ENCODE measurements at regions not wholly inside any gene's neighbourhood (a gene's known extent, or its start where the extent isn't known, plus 50 kb on each side); places are given as distances from the start of the nearest gene placed in this dataset.

GRCh38 chr3:178415384-178415783 lies 120.9 kb upstream of the KCNMB2 start:
- TF ChIP-seq EZH2 (IDR thresholded peaks at IDR 0.05) (no peak), FOXP2 (optimal IDR thresholded peaks at IDR 0.05; ENCODE audit: control extremely low read depth, extremely low read length, insufficient read depth) (no peak), POLR2AphosphoS5 (IDR thresholded peaks at IDR 0.05; ENCODE audit: borderline replicate concordance, low read depth, low read length) (no peak)
- H3K9me3 ChIP-seq (ENCODE audit: low read depth, low read length), result no peaks in the 10 kb centered on the region
- no peak for DNase-seq (ENCODE audit: low read depth, low spot score)

GRCh38 chr3:178417736-178418135 lies 118.5 kb upstream of the KCNMB2 start:
- H3K9ac ChIP-seq (ENCODE audit: insufficient read length), result no peak overlapping the region
- no peak overlapping the region for H3K27ac ChIP-seq

More at GRCh38 chr3:178415384-178415783, 120.9 kb upstream of the KCNMB2 start:
- no peaks in the 10 kb centered on the region for H3K36me3 ChIP-seq (ENCODE audit: insufficient read depth, low read length)
- H3K27ac ChIP-seq, result no peak overlapping the region
- H3K9ac ChIP-seq (ENCODE audit: insufficient read length), result no peak overlapping the region
- no peak overlapping the region for H3K4me3 ChIP-seq

GRCh38 chr3:178419071-178419470 lies 117.2 kb upstream of the KCNMB2 start:
- Histone ChIP-seq H3K4me3 (no peak overlapping the region), H3K27ac (no peak overlapping the region), H3K9ac (ENCODE audit: insufficient read length) (no peak overlapping the region), H3K9me3 (ENCODE audit: low read depth, low read length) (no peaks in the 10 kb centered on the region), H3K36me3 (ENCODE audit: insufficient read depth, low read length) (no peaks in the 10 kb centered on the region)
- DNase-seq (ENCODE audit: low read depth, low spot score), result no peak
- TF ChIP-seq FOXP2 (optimal IDR thresholded peaks at IDR 0.05; ENCODE audit: control extremely low read depth, extremely low read length, insufficient read depth) (no peak), POLR2AphosphoS5 (IDR thresholded peaks at IDR 0.05; ENCODE audit: borderline replicate concordance, low read depth, low read length) (no peak), EZH2 (IDR thresholded peaks at IDR 0.05) (no peak)

More at GRCh38 chr3:178417736-178418135, 118.5 kb upstream of the KCNMB2 start:
- no peak for DNase-seq (ENCODE audit: low read depth, low spot score)
- TF ChIP-seq POLR2AphosphoS5 (IDR thresholded peaks at IDR 0.05; ENCODE audit: borderline replicate concordance, low read depth, low read length) (no peak), EZH2 (IDR thresholded peaks at IDR 0.05) (no peak), FOXP2 (optimal IDR thresholded peaks at IDR 0.05; ENCODE audit: control extremely low read depth, extremely low read length, insufficient read depth) (no peak)
- Histone ChIP-seq H3K9me3 (ENCODE audit: low read depth, low read length) (no peaks in the 10 kb centered on the region), H3K4me3 (no peak overlapping the region), H3K36me3 (ENCODE audit: insufficient read depth, low read length) (no peaks in the 10 kb centered on the region)

GRCh38 chr3:178420033-178420432 lies 116.2 kb upstream of the KCNMB2 start:
- Histone ChIP-seq H3K9me3 (ENCODE audit: low read depth, low read length) (no peaks in the 10 kb centered on the region), H3K9ac (ENCODE audit: insufficient read length) (no peak overlapping the region), H3K27ac (no peak overlapping the region), H3K36me3 (ENCODE audit: insufficient read depth, low read length) (no peaks in the 10 kb centered on the region), H3K4me3 (no peak overlapping the region)
- DNase-seq (ENCODE audit: low read depth, low spot score), result no peak
- TF ChIP-seq POLR2AphosphoS5 (IDR thresholded peaks at IDR 0.05; ENCODE audit: borderline replicate concordance, low read depth, low read length) (no peak), EZH2 (IDR thresholded peaks at IDR 0.05) (no peak), FOXP2 (optimal IDR thresholded peaks at IDR 0.05; ENCODE audit: control extremely low read depth, extremely low read length, insufficient read depth) (no peak)

- TF ChIP-seq POLR2AphosphoS5 (IDR thresholded peaks at IDR 0.05; ENCODE audit: borderline replicate concordance, low read depth, low read length) (no peak), EZH2 (IDR thresholded peaks at IDR 0.05) (no peak), FOXP2 (optimal IDR thresholded peaks at IDR 0.05; ENCODE audit: control extremely low read depth, extremely low read length, insufficient read depth) (no peak)
- DNase-seq (ENCODE audit: low read depth, low spot score), result no peak
- no peak overlapping the region for H3K27ac ChIP-seq
- no peak overlapping the region for H3K9ac ChIP-seq (ENCODE audit: insufficient read length)
- H3K36me3 ChIP-seq (ENCODE audit: insufficient read depth, low read length), result no peaks in the 10 kb centered on the region
- H3K9me3 ChIP-seq (ENCODE audit: low read depth, low read length), result no peaks in the 10 kb centered on the region
- H3K4me3 ChIP-seq, result no peak overlapping the region
Observed at GRCh38 chr3:178421069-178421468, 115.2 kb upstream of the KCNMB2 start.

GRCh38 chr3:178422406-178422805 lies 113.8 kb upstream of the KCNMB2 start:
- no peak overlapping the region for H3K4me3 ChIP-seq
- H3K9me3 ChIP-seq (ENCODE audit: low read depth, low read length), result no peaks in the 10 kb centered on the region
- DNase-seq (ENCODE audit: low read depth, low spot score), result no peak
- H3K27ac ChIP-seq, result no peak overlapping the region
- H3K36me3 ChIP-seq (ENCODE audit: insufficient read depth, low read length), result no peaks in the 10 kb centered on the region
- no peak overlapping the region for H3K9ac ChIP-seq (ENCODE audit: insufficient read length)
- TF ChIP-seq POLR2AphosphoS5 (IDR thresholded peaks at IDR 0.05; ENCODE audit: borderline replicate concordance, low read depth, low read length) (no peak), FOXP2 (optimal IDR thresholded peaks at IDR 0.05; ENCODE audit: control extremely low read depth, extremely low read length, insufficient read depth) (no peak), EZH2 (IDR thresholded peaks at IDR 0.05) (no peak)

- Histone ChIP-seq H3K4me3 (no peak overlapping the region), H3K36me3 (ENCODE audit: insufficient read depth, low read length) (no peaks in the 10 kb centered on the region), H3K9ac (ENCODE audit: insufficient read length) (no peak overlapping the region), H3K9me3 (ENCODE audit: low read depth, low read length) (no peaks in the 10 kb centered on the region), H3K27ac (no peak overlapping the region)
- DNase-seq (ENCODE audit: low read depth, low spot score), result no peak
- no peak for TF ChIP-seq POLR2AphosphoS5 (IDR thresholded peaks at IDR 0.05; ENCODE audit: borderline replicate concordance, low read depth, low read length)
- TF ChIP-seq EZH2 (IDR thresholded peaks at IDR 0.05), result no peak
- no peak for TF ChIP-seq FOXP2 (optimal IDR thresholded peaks at IDR 0.05; ENCODE audit: control extremely low read depth, extremely low read length, insufficient read depth)
Observed at GRCh38 chr3:178428037-178428436, 108.2 kb upstream of the KCNMB2 start.

- H3K27ac ChIP-seq, result no peak overlapping the region
- H3K36me3 ChIP-seq (ENCODE audit: insufficient read depth, low read length), result no peaks in the 10 kb centered on the region
- TF ChIP-seq EZH2 (IDR thresholded peaks at IDR 0.05), result no peak
- no peak for TF ChIP-seq FOXP2 (optimal IDR thresholded peaks at IDR 0.05; ENCODE audit: control extremely low read depth, extremely low read length, insufficient read depth)
- no peak for TF ChIP-seq POLR2AphosphoS5 (IDR thresholded peaks at IDR 0.05; ENCODE audit: borderline replicate concordance, low read depth, low read length)
- no peaks in the 10 kb centered on the region for H3K9me3 ChIP-seq (ENCODE audit: low read depth, low read length)
- no peak overlapping the region for H3K4me3 ChIP-seq
- H3K9ac ChIP-seq (ENCODE audit: insufficient read length), result no peak overlapping the region
- peak; percentile 20 for DNase-seq (ENCODE audit: low read depth, low spot score)
Observed at GRCh38 chr3:178434206-178434805, 101.9 kb upstream of the KCNMB2 start.

GRCh38 chr3:178435575-178435974 lies 100.7 kb upstream of the KCNMB2 start:
- Histone ChIP-seq H3K4me3 (no peak overlapping the region), H3K9ac (ENCODE audit: insufficient read length) (no peak overlapping the region), H3K9me3 (ENCODE audit: low read depth, low read length) (no peaks in the 10 kb centered on the region), H3K27ac (no peak overlapping the region), H3K36me3 (ENCODE audit: insufficient read depth, low read length) (no peaks in the 10 kb centered on the region)
- DNase-seq (ENCODE audit: low read depth, low spot score), result no peak
- no peak for TF ChIP-seq POLR2AphosphoS5 (IDR thresholded peaks at IDR 0.05; ENCODE audit: borderline replicate concordance, low read depth, low read length)
- no peak for TF ChIP-seq FOXP2 (optimal IDR thresholded peaks at IDR 0.05; ENCODE audit: control extremely low read depth, extremely low read length, insufficient read depth)
- no peak for TF ChIP-seq EZH2 (IDR thresholded peaks at IDR 0.05)

Data from SK-N-MC (cell line).